Liver (tissue), 8 donors: ENCODE measurements at regions not wholly inside any gene's neighbourhood (a gene's known extent, or its start where the extent isn't known, plus 50 kb on each side); places are given as distances from the start of the nearest gene placed in this dataset.

Experiments
- DNase-seq: peaks from one replicate; pipeline ENCODE4 v3.0.0-alpha.2; 2017; ENCODE audit warnings: low spot score
- H3K27ac ChIP-seq, 2 donors: one replicate each; pipeline ENCODE4 v1.7.0; 2013; ENCODE audit warnings: inconsistent platforms in 2 of 2, low read length in 2 of 2, control low read depth in 1 of 2, low read depth in 1 of 2, mild to moderate bottlenecking in 1 of 2
- H3K27me3 ChIP-seq, 4 donors: one replicate each; pipeline versions ENCODE4 v1.6.1 to v1.7.0; 2013; ENCODE audit warnings: low read length in 3 of 4, inconsistent platforms in 1 of 4, mild to moderate bottlenecking in 1 of 4, moderate library complexity in 1 of 4; ENCODE audit not compliant: control insufficient read depth in 4 of 4, insufficient read depth in 4 of 4
- H3K36me3 ChIP-seq, 4 donors: one replicate each; pipeline versions ENCODE4 v1.6.1 to v1.7.0; 2013; ENCODE audit warnings: low read length in 3 of 4, mild to moderate bottlenecking in 3 of 4, low read depth in 1 of 4, moderate library complexity in 1 of 4; ENCODE audit not compliant: control insufficient read depth in 4 of 4, insufficient read depth in 3 of 4
- H3K4me1 ChIP-seq, 4 donors: one replicate each; pipeline versions ENCODE4 v1.6.1 to v1.7.0; 2013; ENCODE audit warnings: low read length in 3 of 4, mild to moderate bottlenecking in 3 of 4, moderate library complexity in 1 of 4; ENCODE audit not compliant: control insufficient read depth in 4 of 4, insufficient read depth in 4 of 4
- H3K4me3 ChIP-seq, 3 donors: one replicate each; pipeline versions ENCODE4 v1.6.1 to v1.7.0; 2013; ENCODE audit warnings: low read length in 3 of 3, control low read depth in 1 of 3, low read depth in 1 of 3, mild to moderate bottlenecking in 1 of 3
- H3K9ac ChIP-seq, 2 donors: one replicate each; pipeline ENCODE4 v1.7.0; 2013; ENCODE audit warnings: low read length in 2 of 2, mild to moderate bottlenecking in 2 of 2, moderate library complexity in 2 of 2, control low read depth in 1 of 2, low read depth in 1 of 2
- H3K9me3 ChIP-seq, 4 donors: one replicate each; pipeline versions ENCODE4 v1.6.1 to v1.7.0; 2013; ENCODE audit warnings: low read length in 3 of 4; ENCODE audit not compliant: control insufficient read depth in 4 of 4
- EGR1 ChIP-seq, 2 donors: IDR thresholded peaks; 2 replicates each; pipeline ENCODE4 v1.6.1; 2016 to 2018; ENCODE audit warnings: antibody characterized with exemption in 2 of 2, low read depth in 2 of 2
- FOXA1 ChIP-seq: IDR thresholded peaks from 2 replicates; pipeline ENCODE4 v1.6.1; 2016; ENCODE audit warnings: antibody characterized with exemption
- GABPA ChIP-seq, 2 donors: IDR thresholded peaks in 1 of 2; conservative IDR thresholded peaks in 1 of 2; 2 replicates each; pipeline ENCODE4 v1.6.1; 2016; ENCODE audit warnings: antibody characterized with exemption in 2 of 2, mild to moderate bottlenecking in 1 of 2, moderate library complexity in 1 of 2
- HNF4A ChIP-seq, 2 donors: conservative IDR thresholded peaks; 2 replicates each; pipeline ENCODE4 v1.6.1; 2016; ENCODE audit warnings: antibody characterized with exemption in 2 of 2, mild to moderate bottlenecking in 2 of 2
- HNF4G ChIP-seq: IDR thresholded peaks from 2 replicates; pipeline ENCODE4 v1.6.1; 2016; ENCODE audit warnings: antibody characterized with exemption
- JUND ChIP-seq, 2 donors: IDR thresholded peaks; 2 replicates each; pipeline ENCODE4 v1.6.1; 2016; ENCODE audit warnings: antibody characterized with exemption in 2 of 2
- NR2F2 ChIP-seq: IDR thresholded peaks from 2 replicates; pipeline ENCODE4 v1.6.1; 2016; ENCODE audit warnings: antibody characterized with exemption
- RAD21 ChIP-seq, 2 donors: IDR thresholded peaks; 2 replicates each; pipeline ENCODE4 v1.6.1; 2016; ENCODE audit warnings: antibody characterized with exemption in 2 of 2, mild to moderate bottlenecking in 2 of 2
- RXRA ChIP-seq, 2 donors: IDR thresholded peaks; 2 replicates each; pipeline ENCODE4 v1.6.1; 2017 to 2018; ENCODE audit warnings: antibody characterized with exemption in 2 of 2, mild to moderate bottlenecking in 1 of 2
- SP1 ChIP-seq: IDR thresholded peaks from 2 replicates; pipeline ENCODE4 v1.6.1; 2018; ENCODE audit warnings: antibody characterized with exemption, mild to moderate bottlenecking
- TAF1 ChIP-seq: conservative IDR thresholded peaks from 2 replicates; pipeline ENCODE4 v1.6.1; 2016; ENCODE audit warnings: antibody characterized with exemption, mild to moderate bottlenecking
- WGBS: extraction: QIAGEN DNeasy Blood & Tissue Kit; methylation state at CpG from one replicate; pipeline ENCODE4 v1.1.7; 2013; 5-methylcytosine and 5-hydroxymethylcytosine counted together
- TF ChIP-seq, protein P1 (sequence below): IDR thresholded peaks from 2 replicates; pipeline ENCODE4 v1.6.1; 2016; ENCODE audit warnings: antibody characterized with exemption, mild to moderate bottlenecking
- TF ChIP-seq, protein P2 (sequence below): fragments of 150-350 bp; IDR thresholded peaks from 2 replicates; pipeline ENCODE4 v1.5.1; 2017; ENCODE audit warnings: improper control_type of control experiment, low read depth, low read length; ENCODE audit not compliant: missing input control
- TF ChIP-seq, protein P3 (sequence below): IDR thresholded peaks from 2 replicates; pipeline ENCODE4 v1.6.1; 2016; ENCODE audit warnings: antibody characterized with exemption
- TF ChIP-seq, protein P4 (sequence below): IDR thresholded peaks from 2 replicates; pipeline ENCODE4 v1.6.1; 2016; ENCODE audit warnings: antibody characterized with exemption
- donor health status: healthy.
- donor health status: healthy.
- donor health status: healthy.
- donor health status: healthy.
- donor health status: healthy.

DNA sequence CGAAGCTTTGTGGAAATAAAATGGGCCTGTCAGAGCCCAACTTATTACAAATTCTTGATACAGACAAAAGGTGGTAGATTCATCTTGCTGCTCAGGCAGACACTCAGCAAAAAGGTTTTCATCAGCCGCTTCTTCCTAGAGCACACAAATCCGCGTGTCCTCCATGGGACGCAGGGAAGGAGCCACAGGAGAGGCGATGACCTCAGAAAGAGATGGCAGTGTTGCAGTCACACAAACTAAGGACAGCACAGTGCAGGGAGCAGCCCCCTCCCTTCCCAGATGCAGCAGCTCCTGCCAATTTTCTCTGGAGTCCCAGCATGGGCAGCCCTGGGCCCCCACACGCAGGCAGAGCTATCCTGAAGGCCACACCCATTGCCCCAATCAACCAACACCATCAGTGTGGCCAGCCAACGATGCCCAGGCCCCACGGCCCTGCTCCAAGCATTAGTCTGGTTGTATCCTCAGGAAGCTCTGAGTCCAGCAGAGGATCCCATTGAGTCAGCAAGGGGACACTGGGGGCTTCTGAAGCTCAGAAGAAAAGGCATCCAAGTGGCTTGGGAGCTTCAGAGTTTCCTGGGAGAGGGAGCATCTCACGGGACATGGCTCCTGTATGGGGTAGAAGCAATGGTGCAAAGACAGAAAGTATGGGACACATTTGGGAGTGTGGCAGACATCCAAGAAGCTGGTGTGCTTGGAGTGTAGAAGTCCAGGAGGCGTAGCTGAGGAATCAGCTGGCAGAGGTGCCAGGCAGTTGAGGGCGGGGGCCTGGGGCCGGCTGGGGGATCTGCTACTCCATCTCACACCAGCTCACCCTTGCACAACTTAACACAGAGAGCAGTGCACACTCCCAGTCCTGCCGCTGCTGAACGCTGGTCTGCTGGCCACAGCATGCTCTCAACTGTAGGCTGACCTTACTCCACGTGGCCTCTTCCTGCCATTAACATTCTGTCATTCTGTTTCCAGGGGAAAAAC is 142.1 kb upstream of the CST7 start:
- Histone ChIP-seq H3K9ac (no peak overlapping the region), H3K36me3 (no peaks in the 10 kb centered on the region), H3K4me3 (no peak overlapping the region), H3K27ac (no peak overlapping the region), H3K4me1 (no peaks in the 10 kb centered on the region), H3K27me3 (no peaks in the 10 kb centered on the region), H3K9me3 (no peaks in the 10 kb centered on the region)
- 81% methylated on average over 16 of the region's 16 CpGs for WGBS
- TF ChIP-seq HNF4G: no peak
- TF ChIP-seq, protein P1, sequence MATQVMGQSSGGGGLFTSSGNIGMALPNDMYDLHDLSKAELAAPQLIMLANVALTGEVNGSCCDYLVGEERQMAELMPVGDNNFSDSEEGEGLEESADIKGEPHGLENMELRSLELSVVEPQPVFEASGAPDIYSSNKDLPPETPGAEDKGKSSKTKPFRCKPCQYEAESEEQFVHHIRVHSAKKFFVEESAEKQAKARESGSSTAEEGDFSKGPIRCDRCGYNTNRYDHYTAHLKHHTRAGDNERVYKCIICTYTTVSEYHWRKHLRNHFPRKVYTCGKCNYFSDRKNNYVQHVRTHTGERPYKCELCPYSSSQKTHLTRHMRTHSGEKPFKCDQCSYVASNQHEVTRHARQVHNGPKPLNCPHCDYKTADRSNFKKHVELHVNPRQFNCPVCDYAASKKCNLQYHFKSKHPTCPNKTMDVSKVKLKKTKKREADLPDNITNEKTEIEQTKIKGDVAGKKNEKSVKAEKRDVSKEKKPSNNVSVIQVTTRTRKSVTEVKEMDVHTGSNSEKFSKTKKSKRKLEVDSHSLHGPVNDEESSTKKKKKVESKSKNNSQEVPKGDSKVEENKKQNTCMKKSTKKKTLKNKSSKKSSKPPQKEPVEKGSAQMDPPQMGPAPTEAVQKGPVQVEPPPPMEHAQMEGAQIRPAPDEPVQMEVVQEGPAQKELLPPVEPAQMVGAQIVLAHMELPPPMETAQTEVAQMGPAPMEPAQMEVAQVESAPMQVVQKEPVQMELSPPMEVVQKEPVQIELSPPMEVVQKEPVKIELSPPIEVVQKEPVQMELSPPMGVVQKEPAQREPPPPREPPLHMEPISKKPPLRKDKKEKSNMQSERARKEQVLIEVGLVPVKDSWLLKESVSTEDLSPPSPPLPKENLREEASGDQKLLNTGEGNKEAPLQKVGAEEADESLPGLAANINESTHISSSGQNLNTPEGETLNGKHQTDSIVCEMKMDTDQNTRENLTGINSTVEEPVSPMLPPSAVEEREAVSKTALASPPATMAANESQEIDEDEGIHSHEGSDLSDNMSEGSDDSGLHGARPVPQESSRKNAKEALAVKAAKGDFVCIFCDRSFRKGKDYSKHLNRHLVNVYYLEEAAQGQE: no peak
- TF ChIP-seq, protein P2, sequence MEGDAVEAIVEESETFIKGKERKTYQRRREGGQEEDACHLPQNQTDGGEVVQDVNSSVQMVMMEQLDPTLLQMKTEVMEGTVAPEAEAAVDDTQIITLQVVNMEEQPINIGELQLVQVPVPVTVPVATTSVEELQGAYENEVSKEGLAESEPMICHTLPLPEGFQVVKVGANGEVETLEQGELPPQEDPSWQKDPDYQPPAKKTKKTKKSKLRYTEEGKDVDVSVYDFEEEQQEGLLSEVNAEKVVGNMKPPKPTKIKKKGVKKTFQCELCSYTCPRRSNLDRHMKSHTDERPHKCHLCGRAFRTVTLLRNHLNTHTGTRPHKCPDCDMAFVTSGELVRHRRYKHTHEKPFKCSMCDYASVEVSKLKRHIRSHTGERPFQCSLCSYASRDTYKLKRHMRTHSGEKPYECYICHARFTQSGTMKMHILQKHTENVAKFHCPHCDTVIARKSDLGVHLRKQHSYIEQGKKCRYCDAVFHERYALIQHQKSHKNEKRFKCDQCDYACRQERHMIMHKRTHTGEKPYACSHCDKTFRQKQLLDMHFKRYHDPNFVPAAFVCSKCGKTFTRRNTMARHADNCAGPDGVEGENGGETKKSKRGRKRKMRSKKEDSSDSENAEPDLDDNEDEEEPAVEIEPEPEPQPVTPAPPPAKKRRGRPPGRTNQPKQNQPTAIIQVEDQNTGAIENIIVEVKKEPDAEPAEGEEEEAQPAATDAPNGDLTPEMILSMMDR: no peak
- TF ChIP-seq NR2F2: no peak
- no peak for TF ChIP-seq RAD21 (IDR thresholded peaks at IDR 0.05)
- no peak for TF ChIP-seq GABPA (IDR thresholded peaks at IDR 0.05 in 1 of 2, conservative IDR thresholded peaks at IDR 0.05 in 1 of 2)
- TF ChIP-seq EGR1 (IDR thresholded peaks at IDR 0.05; ENCODE audit: low read depth in 2 of 2): no peak
- no peak for TF ChIP-seq RXRA (IDR thresholded peaks at IDR 0.05)
- TF ChIP-seq, protein P3, sequence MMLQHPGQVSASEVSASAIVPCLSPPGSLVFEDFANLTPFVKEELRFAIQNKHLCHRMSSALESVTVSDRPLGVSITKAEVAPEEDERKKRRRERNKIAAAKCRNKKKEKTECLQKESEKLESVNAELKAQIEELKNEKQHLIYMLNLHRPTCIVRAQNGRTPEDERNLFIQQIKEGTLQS: no peak
- TF ChIP-seq HNF4A (conservative IDR thresholded peaks at IDR 0.05): no peak
- no peak for TF ChIP-seq JUND (IDR thresholded peaks at IDR 0.05)
- TF ChIP-seq, protein P4, sequence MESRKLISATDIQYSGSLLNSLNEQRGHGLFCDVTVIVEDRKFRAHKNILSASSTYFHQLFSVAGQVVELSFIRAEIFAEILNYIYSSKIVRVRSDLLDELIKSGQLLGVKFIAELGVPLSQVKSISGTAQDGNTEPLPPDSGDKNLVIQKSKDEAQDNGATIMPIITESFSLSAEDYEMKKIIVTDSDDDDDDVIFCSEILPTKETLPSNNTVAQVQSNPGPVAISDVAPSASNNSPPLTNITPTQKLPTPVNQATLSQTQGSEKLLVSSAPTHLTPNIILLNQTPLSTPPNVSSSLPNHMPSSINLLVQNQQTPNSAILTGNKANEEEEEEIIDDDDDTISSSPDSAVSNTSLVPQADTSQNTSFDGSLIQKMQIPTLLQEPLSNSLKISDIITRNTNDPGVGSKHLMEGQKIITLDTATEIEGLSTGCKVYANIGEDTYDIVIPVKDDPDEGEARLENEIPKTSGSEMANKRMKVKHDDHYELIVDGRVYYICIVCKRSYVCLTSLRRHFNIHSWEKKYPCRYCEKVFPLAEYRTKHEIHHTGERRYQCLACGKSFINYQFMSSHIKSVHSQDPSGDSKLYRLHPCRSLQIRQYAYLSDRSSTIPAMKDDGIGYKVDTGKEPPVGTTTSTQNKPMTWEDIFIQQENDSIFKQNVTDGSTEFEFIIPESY: no peak
- no peak for TF ChIP-seq SP1
- TF ChIP-seq FOXA1: no peak
- TF ChIP-seq TAF1: no peak
- DNase-seq: no peak
